ENCODE measurements at regions not wholly inside any gene's neighbourhood (a gene's known extent, or its start where the extent isn't known, plus 50 kb on each side); places are given as distances from the start of the nearest gene placed in this dataset.
"Not testable (repeated sequence)": the region's sequence is repeated elsewhere in the genome, so short reads cannot be mapped to it uniquely, and the experiment has no call there.

- Mint-ChIP-seq H3K27ac (no peak overlapping the region), H3K9me3 (no peaks in the 10 kb centered on the region), H3K4me3 (no peak overlapping the region), H3K27me3 (no peaks in the 10 kb centered on the region), H3K36me3 (ENCODE audit: low read depth) (no peaks in the 10 kb centered on the region), H3K4me1 (ENCODE audit: low read depth) (peaks cover 5% of the 10 kb centered on the region)
- ChIA-PET CTCF (no interaction called here), POLR2A (no interaction called here)
- ATAC-seq (ENCODE audit: poor library complexity) (no peak), DNase-seq (no peak)
- intact Hi-C loops (cut with DNase I, micrococcal nuclease), result no loop called here
- Histone ChIP-seq H3K27ac (ENCODE audit: low read depth in 1 of 2, low read length in 2 of 2) (no peak overlapping the region), H3K27me3 (ENCODE audit: control insufficient read depth in 1 of 2, insufficient read depth in 2 of 2, low read length in 2 of 2) (no peaks in the 10 kb centered on the region), H3K4me1 (ENCODE audit: insufficient read depth, low read length) (peaks cover 3% of the 10 kb centered on the region), H3K36me3 (ENCODE audit: insufficient read depth, low read length) (no peaks in the 10 kb centered on the region), H3K9me3 (ENCODE audit: control insufficient read depth in 1 of 2, insufficient read depth in 1 of 2, low read length in 2 of 2) (peaks cover 0 to 24% of the 10 kb centered on the region in 2 experiments), H3K4me3 (ENCODE audit: low read length) (no peak overlapping the region)
- TF ChIP-seq CTCF (IDR thresholded peaks at IDR 0.05), result no peak
These were observed 117.4 kb downstream of the CRYAA start for GRCh38 chr21:43286196-43286595.

DNA sequence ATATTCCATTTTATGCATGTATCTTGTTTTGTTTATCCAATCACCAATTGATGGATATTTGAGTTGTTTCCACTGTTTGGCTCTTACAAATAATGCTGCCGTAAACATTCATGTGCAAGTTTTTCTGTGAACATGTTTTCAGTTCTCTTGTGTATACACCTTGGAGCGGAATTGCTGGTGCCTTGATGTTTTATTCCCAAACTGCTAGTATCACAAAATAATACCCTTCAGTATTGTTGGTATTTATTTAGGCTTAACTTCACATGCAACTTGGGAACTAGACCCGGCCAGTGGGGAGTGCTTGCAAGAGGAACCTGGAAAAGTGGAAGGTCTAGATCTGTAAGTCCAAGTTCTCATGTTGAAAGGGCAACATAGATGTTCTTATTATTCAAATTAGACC is 115.9 kb downstream of the CRYAA start:
- ATAC-seq (ENCODE audit: poor library complexity) (no peak), DNase-seq (no peak)
- H3K36me3 ChIP-seq (ENCODE audit: insufficient read depth, low read length), result no peaks in the 10 kb centered on the region
- H3K27me3 Mint-ChIP-seq, result no peaks in the 10 kb centered on the region
- no peak overlapping the region for H3K4me3 Mint-ChIP-seq
- H3K27ac Mint-ChIP-seq, result no peak overlapping the region
- no peak overlapping the region for H3K4me3 ChIP-seq (ENCODE audit: low read length)
- no peaks in the 10 kb centered on the region for H3K27me3 ChIP-seq (ENCODE audit: control insufficient read depth in 1 of 2, insufficient read depth in 2 of 2, low read length in 2 of 2)
- no peak for TF ChIP-seq CTCF (IDR thresholded peaks at IDR 0.05)
- peaks cover 0 to 10% of the 10 kb centered on the region in 2 experiments for H3K9me3 ChIP-seq (ENCODE audit: control insufficient read depth in 1 of 2, insufficient read depth in 1 of 2, low read length in 2 of 2)
- no peaks in the 10 kb centered on the region for H3K9me3 Mint-ChIP-seq
- CTCF ChIA-PET, result no interaction called here
- H3K4me1 Mint-ChIP-seq (ENCODE audit: low read depth), result peaks cover 5% of the 10 kb centered on the region
- POLR2A ChIA-PET, result no interaction called here
- no peaks in the 10 kb centered on the region for H3K36me3 Mint-ChIP-seq (ENCODE audit: low read depth)
- H3K27ac ChIP-seq (ENCODE audit: low read depth in 1 of 2, low read length in 2 of 2), result no peak overlapping the region
- intact Hi-C loops (cut with DNase I, micrococcal nuclease), result no loop called here
- peaks cover 3% of the 10 kb centered on the region for H3K4me1 ChIP-seq (ENCODE audit: insufficient read depth, low read length)

GRCh38 chr21:43284238-43284637 is 115.4 kb downstream of the CRYAA start:
- Mint-ChIP-seq H3K27ac (no peak overlapping the region), H3K4me3 (no peak overlapping the region), H3K9me3 (no peaks in the 10 kb centered on the region), H3K36me3 (ENCODE audit: low read depth) (no peaks in the 10 kb centered on the region), H3K4me1 (ENCODE audit: low read depth) (peaks cover 5% of the 10 kb centered on the region), H3K27me3 (no peaks in the 10 kb centered on the region)
- no peak for TF ChIP-seq CTCF (IDR thresholded peaks at IDR 0.05)
- Histone ChIP-seq H3K9me3 (ENCODE audit: control insufficient read depth in 1 of 2, insufficient read depth in 1 of 2, low read length in 2 of 2) (peaks cover 0 to 5% of the 10 kb centered on the region in 2 experiments), H3K36me3 (ENCODE audit: insufficient read depth, low read length) (no peaks in the 10 kb centered on the region), H3K27ac (ENCODE audit: low read depth in 1 of 2, low read length in 2 of 2) (no peak overlapping the region), H3K4me3 (ENCODE audit: low read length) (no peak overlapping the region), H3K4me1 (ENCODE audit: insufficient read depth, low read length) (peaks cover 3% of the 10 kb centered on the region), H3K27me3 (ENCODE audit: control insufficient read depth in 1 of 2, insufficient read depth in 2 of 2, low read length in 2 of 2) (no peaks in the 10 kb centered on the region)
- CTCF ChIA-PET, result no interaction called here
- POLR2A ChIA-PET, result no interaction called here
- ATAC-seq (ENCODE audit: poor library complexity), result no peak
- intact Hi-C loops (cut with DNase I, micrococcal nuclease), result no loop called here
- no peak for DNase-seq

GRCh38 chr21:43283925-43284221 is 115.1 kb downstream of the CRYAA start:
- CTCF ChIA-PET; H3K27me3 Mint-ChIP-seq; H3K4me1 ChIP-seq (ENCODE audit: insufficient read depth, low read length); H3K4me3 ChIP-seq (ENCODE audit: low read length); ATAC-seq (ENCODE audit: poor library complexity); DNase-seq; H3K4me1 Mint-ChIP-seq (ENCODE audit: low read depth); H3K36me3 ChIP-seq (ENCODE audit: insufficient read depth, low read length); intact Hi-C loops (cut with DNase I, micrococcal nuclease); POLR2A ChIA-PET; H3K9me3 ChIP-seq (ENCODE audit: control insufficient read depth in 1 of 2, insufficient read depth in 1 of 2, low read length in 2 of 2); H3K27ac ChIP-seq (ENCODE audit: low read depth in 1 of 2, low read length in 2 of 2); H3K36me3 Mint-ChIP-seq (ENCODE audit: low read depth); H3K4me3 Mint-ChIP-seq; H3K27me3 ChIP-seq (ENCODE audit: control insufficient read depth in 1 of 2, insufficient read depth in 2 of 2, low read length in 2 of 2); H3K9me3 Mint-ChIP-seq; H3K27ac Mint-ChIP-seq: not testable (repeated sequence)
